ENCODE measurements at regions not wholly inside any gene's neighbourhood (a gene's known extent, or its start where the extent isn't known, plus 50 kb on each side); places are given as distances from the start of the nearest gene placed in this dataset.

- no peak for DNase-seq (ENCODE audit: extremely low spot score)
- H3K9me3 ChIP-seq: no peaks in the 10 kb centered on the region
- no peaks in the 10 kb centered on the region for H3K27me3 ChIP-seq
- no peak overlapping the region for H3K27ac ChIP-seq (replicated peaks in 1 of 4)
- H3K4me1 ChIP-seq: peaks cover 21 to 26% (median 25%) of the 10 kb centered on the region in 4 donors
- TF ChIP-seq EP300 (IDR thresholded peaks at IDR 0.05): no peak
- no peak for TF ChIP-seq CTCF (IDR thresholded peaks at IDR 0.05)
- no peaks in the 10 kb centered on the region for H3K36me3 ChIP-seq
- no peak overlapping the region for H3K4me3 ChIP-seq
- 90% methylated on average over 1 of the region's 1 CpG for WGBS
- intact Hi-C loops (cut with DNase I): no loop called here
Observed at GRCh38 chr1:83505148-83505547, 493.8 kb downstream of the TTLL7 start.

GRCh38 chr1:83503153-83503552 lies 495.8 kb downstream of the TTLL7 start:
- TF ChIP-seq EP300 (IDR thresholded peaks at IDR 0.05) (no peak), CTCF (IDR thresholded peaks at IDR 0.05) (no peak)
- WGBS: 80% methylated on average over 3 of the region's 3 CpGs
- Histone ChIP-seq H3K4me3 (no peak overlapping the region), H3K27me3 (no peaks in the 10 kb centered on the region), H3K9me3 (no peaks in the 10 kb centered on the region), H3K4me1 (peaks cover 3 to 9% (median 7%) of the 10 kb centered on the region in 4 donors), H3K27ac (replicated peaks in 1 of 4) (no peak overlapping the region), H3K36me3 (no peaks in the 10 kb centered on the region)
- DNase-seq (ENCODE audit: extremely low spot score): no peak
- intact Hi-C loops (cut with DNase I): no loop called here

- DNase-seq (ENCODE audit: extremely low spot score): no peak
- no peak for TF ChIP-seq POLR2AphosphoS5 (IDR thresholded peaks at IDR 0.05)
- no peak for TF ChIP-seq POLR2A (IDR thresholded peaks at IDR 0.05; ENCODE audit: low read depth)
- no peak for TF ChIP-seq EP300 (IDR thresholded peaks at IDR 0.05)
- no peak for TF ChIP-seq CTCF (IDR thresholded peaks at IDR 0.05)
- WGBS: 73% methylated on average over 1 of the region's 1 CpG
- no peak overlapping the region for H3K4me3 ChIP-seq
- H3K9me3 ChIP-seq: no peaks in the 10 kb centered on the region
- peaks cover 0 to 4% (median 0%) of the 10 kb centered on the region in 4 donors for H3K4me1 ChIP-seq
- no peaks in the 10 kb centered on the region for H3K27me3 ChIP-seq
- intact Hi-C loops (cut with DNase I): no loop called here
- H3K36me3 ChIP-seq: no peaks in the 10 kb centered on the region
- no peak overlapping the region for H3K27ac ChIP-seq (replicated peaks in 1 of 4)
Observed at GRCh38 chr1:83500987-83501591, 497.8 kb downstream of the TTLL7 start.

- Histone ChIP-seq H3K27ac (replicated peaks in 1 of 4) (no peak overlapping the region), H3K36me3 (no peaks in the 10 kb centered on the region), H3K9me3 (no peaks in the 10 kb centered on the region), H3K27me3 (no peaks in the 10 kb centered on the region), H3K4me1 (peaks cover 0 to 4% (median 0%) of the 10 kb centered on the region in 4 donors), H3K4me3 (no peak overlapping the region)
- no peak for DNase-seq (ENCODE audit: extremely low spot score)
- intact Hi-C loops (cut with DNase I): no loop called here
- TF ChIP-seq EP300 (IDR thresholded peaks at IDR 0.05) (no peak), POLR2AphosphoS5 (IDR thresholded peaks at IDR 0.05) (no peak), CTCF (IDR thresholded peaks at IDR 0.05) (no peak), POLR2A (IDR thresholded peaks at IDR 0.05; ENCODE audit: low read depth) (no peak)
- WGBS: 88% methylated on average over 1 of the region's 1 CpG
Observed at GRCh38 chr1:83500531-83500930, 498.4 kb downstream of the TTLL7 start.

- no peak for DNase-seq (ENCODE audit: extremely low spot score)
- WGBS: 86% methylated on average over 3 of the region's 3 CpGs
- Histone ChIP-seq H3K9me3 (no peaks in the 10 kb centered on the region), H3K4me1 (peaks cover 0 to 4% (median 0%) of the 10 kb centered on the region in 4 donors), H3K27me3 (no peaks in the 10 kb centered on the region), H3K36me3 (no peaks in the 10 kb centered on the region), H3K27ac (replicated peaks in 1 of 4) (no peak overlapping the region), H3K4me3 (no peak overlapping the region)
- intact Hi-C loops (cut with DNase I): no loop called here
- TF ChIP-seq CTCF (IDR thresholded peaks at IDR 0.05) (no peak), POLR2A (IDR thresholded peaks at IDR 0.05; ENCODE audit: low read depth) (no peak), POLR2AphosphoS5 (IDR thresholded peaks at IDR 0.05) (no peak), EP300 (IDR thresholded peaks at IDR 0.05) (no peak)
Observed at GRCh38 chr1:83499998-83500397, 498.9 kb downstream of the TTLL7 start.
